WTC11 (cell line): ENCODE measurements at regions not wholly inside any gene's neighbourhood (a gene's known extent, or its start where the extent isn't known, plus 50 kb on each side); places are given as distances from the start of the nearest gene placed in this dataset.

ENCODE experiments used
- ATF6 ChIP-seq: sonication (generic); formaldehyde crosslinking; IDR thresholded peaks from 2 replicates; pipeline ENCODE4 v1.8.1; 2023; ENCODE audit warnings: mild to moderate bottlenecking, missing genetic modification reagents
- MAX ChIP-seq: sonication (generic); formaldehyde crosslinking; IDR thresholded peaks from 2 replicates; pipeline ENCODE4 v1.8.0; 2022; ENCODE audit warnings: mild to moderate bottlenecking, missing genetic modification reagents
- PRRX2 ChIP-seq: fragments of 250-450 bp; sonication (Bioruptor Pico); IDR thresholded peaks from 2 replicates; pipeline ENCODE4 v1.8.0; 2021; ENCODE audit warnings: mild to moderate bottlenecking
- SP1 ChIP-seq: sonication (generic); formaldehyde crosslinking; conservative IDR thresholded peaks from 2 replicates; pipeline ENCODE4 v1.8.1; 2022; ENCODE audit warnings: missing genetic modification reagents
- USF2 ChIP-seq: sonication (generic); formaldehyde crosslinking; IDR thresholded peaks from 2 replicates; pipeline ENCODE4 v1.8.1; 2023; ENCODE audit warnings: mild to moderate bottlenecking, missing genetic modification reagents, moderate library complexity
- ZNF121 ChIP-seq: sonication (generic); formaldehyde crosslinking; IDR thresholded peaks from 2 replicates; pipeline ENCODE4 v1.8.0; 2023; ENCODE audit warnings: missing genetic modification reagents
- ZSCAN18 ChIP-seq: fragments of 250-450 bp; sonication (Bioruptor Pico); IDR thresholded peaks from 2 replicates; pipeline ENCODE4 v2.1.2; 2022; ENCODE audit warnings: mild to moderate bottlenecking, moderate library complexity
- TF ChIP-seq, protein P1 (sequence below): fragments of 200-600 bp; IDR thresholded peaks from 2 replicates; pipeline ENCODE4 v1.8.0; 2022; ENCODE audit warnings: antibody characterized with exemption
- TF ChIP-seq, protein P2 (sequence below): sonication (generic); formaldehyde crosslinking; IDR thresholded peaks from 2 replicates; pipeline ENCODE4 v1.8.0; 2023; ENCODE audit warnings: missing genetic modification reagents

DNA sequence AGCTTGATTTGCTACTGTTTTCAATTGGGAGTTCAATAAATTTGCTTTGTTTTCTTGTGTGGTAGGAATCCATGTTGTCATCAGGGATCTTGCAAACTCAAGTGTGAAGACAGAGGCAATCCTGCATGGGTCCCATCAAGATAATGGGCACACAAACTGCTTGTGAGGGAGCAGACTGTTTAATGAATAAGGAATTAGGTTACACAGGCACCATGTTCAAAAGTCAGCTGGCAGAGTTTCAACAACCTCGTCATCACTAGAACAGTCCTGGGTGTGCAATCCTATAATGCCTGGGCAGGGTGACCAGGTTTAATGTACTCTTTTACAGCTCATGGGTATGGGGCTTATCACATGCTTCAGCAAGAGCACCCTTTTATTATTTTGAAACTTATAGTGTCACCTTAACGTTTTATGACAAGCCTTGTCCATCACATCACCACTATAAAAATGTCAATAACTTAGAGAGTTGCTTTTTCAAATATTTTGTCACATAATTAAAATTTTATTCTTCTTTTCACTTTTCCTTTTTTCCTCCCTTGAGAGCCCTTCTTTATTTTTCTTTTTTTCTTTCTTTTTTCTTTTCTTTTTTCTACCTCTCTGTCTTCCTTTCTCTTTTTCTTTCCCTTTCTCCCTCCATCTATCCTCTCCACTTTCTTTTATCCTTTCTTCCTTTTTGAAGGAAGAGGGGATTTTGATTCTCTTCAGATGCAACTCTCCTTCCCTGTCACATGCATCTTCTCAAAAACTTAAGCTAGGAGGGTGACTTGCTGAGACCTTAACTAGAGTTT, 252.2 kb upstream of the ATP2B1 start:
- TF ChIP-seq ZNF121 (CRISPR knock-in tag): no peak
- TF ChIP-seq, protein P1, sequence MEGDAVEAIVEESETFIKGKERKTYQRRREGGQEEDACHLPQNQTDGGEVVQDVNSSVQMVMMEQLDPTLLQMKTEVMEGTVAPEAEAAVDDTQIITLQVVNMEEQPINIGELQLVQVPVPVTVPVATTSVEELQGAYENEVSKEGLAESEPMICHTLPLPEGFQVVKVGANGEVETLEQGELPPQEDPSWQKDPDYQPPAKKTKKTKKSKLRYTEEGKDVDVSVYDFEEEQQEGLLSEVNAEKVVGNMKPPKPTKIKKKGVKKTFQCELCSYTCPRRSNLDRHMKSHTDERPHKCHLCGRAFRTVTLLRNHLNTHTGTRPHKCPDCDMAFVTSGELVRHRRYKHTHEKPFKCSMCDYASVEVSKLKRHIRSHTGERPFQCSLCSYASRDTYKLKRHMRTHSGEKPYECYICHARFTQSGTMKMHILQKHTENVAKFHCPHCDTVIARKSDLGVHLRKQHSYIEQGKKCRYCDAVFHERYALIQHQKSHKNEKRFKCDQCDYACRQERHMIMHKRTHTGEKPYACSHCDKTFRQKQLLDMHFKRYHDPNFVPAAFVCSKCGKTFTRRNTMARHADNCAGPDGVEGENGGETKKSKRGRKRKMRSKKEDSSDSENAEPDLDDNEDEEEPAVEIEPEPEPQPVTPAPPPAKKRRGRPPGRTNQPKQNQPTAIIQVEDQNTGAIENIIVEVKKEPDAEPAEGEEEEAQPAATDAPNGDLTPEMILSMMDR: no peak
- TF ChIP-seq USF2 (CRISPR knock-in tag): no peak
- no peak for TF ChIP-seq ATF6
- no peak for TF ChIP-seq ZSCAN18 (CRISPR knock-in tag)
- TF ChIP-seq PRRX2 (CRISPR knock-in tag): no peak
- TF ChIP-seq MAX (CRISPR knock-in tag): no peak
- TF ChIP-seq SP1 (CRISPR knock-in tag): no peak
- TF ChIP-seq, protein P2, sequence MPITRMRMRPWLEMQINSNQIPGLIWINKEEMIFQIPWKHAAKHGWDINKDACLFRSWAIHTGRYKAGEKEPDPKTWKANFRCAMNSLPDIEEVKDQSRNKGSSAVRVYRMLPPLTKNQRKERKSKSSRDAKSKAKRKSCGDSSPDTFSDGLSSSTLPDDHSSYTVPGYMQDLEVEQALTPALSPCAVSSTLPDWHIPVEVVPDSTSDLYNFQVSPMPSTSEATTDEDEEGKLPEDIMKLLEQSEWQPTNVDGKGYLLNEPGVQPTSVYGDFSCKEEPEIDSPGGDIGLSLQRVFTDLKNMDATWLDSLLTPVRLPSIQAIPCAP (CRISPR knock-in tag): no peak
